ENCODE measurements at regions not wholly inside any gene's neighbourhood (a gene's known extent, or its start where the extent isn't known, plus 50 kb on each side); places are given as distances from the start of the nearest gene placed in this dataset.

- no peak for DNase-seq
Observed at GRCh38 chr17:14719942-14720341, 419.1 kb downstream of the HS3ST3B1 start.

GRCh38 chr17:14717859-14718258 is 417.0 kb downstream of the HS3ST3B1 start:
- DNase-seq: no peak

GRCh38 chr17:14715561-14715960 is 414.7 kb downstream of the HS3ST3B1 start:
- DNase-seq: no peak

GRCh38 chr17:14712611-14713021 is 411.7 kb downstream of the HS3ST3B1 start:
- no peak for DNase-seq

- no peak for DNase-seq
Observed at GRCh38 chr17:14704121-14704520, 403.2 kb downstream of the HS3ST3B1 start.

GRCh38 chr17:14701886-14702285 is 401.0 kb downstream of the HS3ST3B1 start:
- DNase-seq: no peak

GRCh38 chr17:14699574-14700185 is 398.8 kb downstream of the HS3ST3B1 start:
- DNase-seq: no peak

- no peak for DNase-seq
Observed at GRCh38 chr17:14693382-14693781, 392.5 kb downstream of the HS3ST3B1 start.

GRCh38 chr17:14690704-14691103 is 389.8 kb downstream of the HS3ST3B1 start:
- DNase-seq: no peak

- DNase-seq: no peak
Observed at GRCh38 chr17:14688134-14688533, 387.3 kb downstream of the HS3ST3B1 start.

- DNase-seq: no peak
Observed at GRCh38 chr17:14672830-14673229, 371.9 kb downstream of the HS3ST3B1 start.

GRCh38 chr17:14670861-14671260 is 370.0 kb downstream of the HS3ST3B1 start:
- no peak for DNase-seq

GRCh38 chr17:14664511-14664910 is 363.6 kb downstream of the HS3ST3B1 start:
- no peak for DNase-seq

GRCh38 chr17:14641117-14641516 is 340.2 kb downstream of the HS3ST3B1 start:
- no peak for DNase-seq

GRCh38 chr17:14637260-14637659 is 336.4 kb downstream of the HS3ST3B1 start:
- no peak for DNase-seq

GRCh38 chr17:14630621-14631020 is 329.7 kb downstream of the HS3ST3B1 start:
- DNase-seq: no peak

- no peak for DNase-seq
Observed at GRCh38 chr17:14630046-14630445, 329.2 kb downstream of the HS3ST3B1 start.

- no peak for DNase-seq
Observed at GRCh38 chr17:14622615-14623101, 321.8 kb downstream of the HS3ST3B1 start.

- DNase-seq: no peak
Observed at GRCh38 chr17:14621826-14622614, 321.1 kb downstream of the HS3ST3B1 start.

- no peak for DNase-seq
Observed at GRCh38 chr17:14619821-14620220, 318.9 kb downstream of the HS3ST3B1 start.

- no peak for DNase-seq
Observed at GRCh38 chr17:14616528-14616927, 315.6 kb downstream of the HS3ST3B1 start.

GRCh38 chr17:14605267-14605599 is 304.4 kb downstream of the HS3ST3B1 start:
- no peak for DNase-seq

GRCh38 chr17:14604591-14605266 is 303.8 kb downstream of the HS3ST3B1 start:
- DNase-seq: no peak

- DNase-seq: no peak
Observed at GRCh38 chr17:14596224-14596623, 295.3 kb downstream of the HS3ST3B1 start.
